ENCODE measurements at regions not wholly inside any gene's neighbourhood (a gene's known extent, or its start where the extent isn't known, plus 50 kb on each side); places are given as distances from the start of the nearest gene placed in this dataset.

DNA sequence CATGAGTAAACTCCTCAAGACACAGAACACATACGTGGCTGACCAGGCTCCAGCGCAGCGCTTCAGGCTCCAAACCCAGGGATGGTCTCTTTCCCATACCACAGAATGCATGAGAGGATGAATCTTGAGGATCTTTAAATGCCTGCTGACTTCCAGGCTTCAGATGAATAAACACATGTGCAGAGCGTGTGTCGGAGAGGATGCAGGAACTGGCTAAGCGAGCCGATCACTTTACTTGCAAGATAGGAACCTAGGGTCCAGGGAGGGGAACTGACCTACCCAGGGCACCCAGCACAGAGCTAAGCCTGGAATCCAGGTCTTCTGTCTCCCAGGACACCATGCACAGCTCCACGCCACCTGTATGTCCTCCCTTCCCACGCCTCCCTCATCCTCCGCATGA lies 209.8 kb downstream of the BCL11B start:
- H3F3A ChIP-seq (ENCODE audit: insufficient read depth, low read length, poor library complexity, severe bottlenecking) = no peaks in the 10 kb centered on the region
- no peaks in the 10 kb centered on the region for H3K79me2 ChIP-seq (replicated peaks; ENCODE audit: insufficient read depth, low read length)
- no peaks in the 10 kb centered on the region for H3K27me3 ChIP-seq (ENCODE audit: insufficient read depth, low read depth, low read length)
- H3K36me3 ChIP-seq (ENCODE audit: insufficient read depth, low read length) = no peaks in the 10 kb centered on the region
- H3K9ac ChIP-seq (ENCODE audit: low read length) = no peak overlapping the region
- H3K4me2 ChIP-seq (ENCODE audit: low read length) = no peak overlapping the region
- H3K27ac ChIP-seq (ENCODE audit: low read length) = no peak overlapping the region
- no peak overlapping the region for H3K4me3 ChIP-seq (ENCODE audit: low read length)
- no peaks in the 10 kb centered on the region for H3K9me3 ChIP-seq (ENCODE audit: low read length)
- H4K20me1 ChIP-seq (ENCODE audit: insufficient read depth) = no peaks in the 10 kb centered on the region
- no peak overlapping the region for H2AFZ ChIP-seq (ENCODE audit: low read depth, low read length)
- TF ChIP-seq MXI1 (conservative IDR thresholded peaks at IDR 0.05; ENCODE audit: poor library complexity, severe bottlenecking) = no peak
- no peak for TF ChIP-seq RAD21 (conservative IDR thresholded peaks at IDR 0.05)
- TF ChIP-seq, protein P1, sequence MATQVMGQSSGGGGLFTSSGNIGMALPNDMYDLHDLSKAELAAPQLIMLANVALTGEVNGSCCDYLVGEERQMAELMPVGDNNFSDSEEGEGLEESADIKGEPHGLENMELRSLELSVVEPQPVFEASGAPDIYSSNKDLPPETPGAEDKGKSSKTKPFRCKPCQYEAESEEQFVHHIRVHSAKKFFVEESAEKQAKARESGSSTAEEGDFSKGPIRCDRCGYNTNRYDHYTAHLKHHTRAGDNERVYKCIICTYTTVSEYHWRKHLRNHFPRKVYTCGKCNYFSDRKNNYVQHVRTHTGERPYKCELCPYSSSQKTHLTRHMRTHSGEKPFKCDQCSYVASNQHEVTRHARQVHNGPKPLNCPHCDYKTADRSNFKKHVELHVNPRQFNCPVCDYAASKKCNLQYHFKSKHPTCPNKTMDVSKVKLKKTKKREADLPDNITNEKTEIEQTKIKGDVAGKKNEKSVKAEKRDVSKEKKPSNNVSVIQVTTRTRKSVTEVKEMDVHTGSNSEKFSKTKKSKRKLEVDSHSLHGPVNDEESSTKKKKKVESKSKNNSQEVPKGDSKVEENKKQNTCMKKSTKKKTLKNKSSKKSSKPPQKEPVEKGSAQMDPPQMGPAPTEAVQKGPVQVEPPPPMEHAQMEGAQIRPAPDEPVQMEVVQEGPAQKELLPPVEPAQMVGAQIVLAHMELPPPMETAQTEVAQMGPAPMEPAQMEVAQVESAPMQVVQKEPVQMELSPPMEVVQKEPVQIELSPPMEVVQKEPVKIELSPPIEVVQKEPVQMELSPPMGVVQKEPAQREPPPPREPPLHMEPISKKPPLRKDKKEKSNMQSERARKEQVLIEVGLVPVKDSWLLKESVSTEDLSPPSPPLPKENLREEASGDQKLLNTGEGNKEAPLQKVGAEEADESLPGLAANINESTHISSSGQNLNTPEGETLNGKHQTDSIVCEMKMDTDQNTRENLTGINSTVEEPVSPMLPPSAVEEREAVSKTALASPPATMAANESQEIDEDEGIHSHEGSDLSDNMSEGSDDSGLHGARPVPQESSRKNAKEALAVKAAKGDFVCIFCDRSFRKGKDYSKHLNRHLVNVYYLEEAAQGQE (IDR thresholded peaks at IDR 0.05; ENCODE audit: borderline replicate concordance) = no peak
- TF ChIP-seq EP300 (conservative IDR thresholded peaks at IDR 0.05; ENCODE audit: poor library complexity, severe bottlenecking) = no peak
- TF ChIP-seq, protein P2, sequence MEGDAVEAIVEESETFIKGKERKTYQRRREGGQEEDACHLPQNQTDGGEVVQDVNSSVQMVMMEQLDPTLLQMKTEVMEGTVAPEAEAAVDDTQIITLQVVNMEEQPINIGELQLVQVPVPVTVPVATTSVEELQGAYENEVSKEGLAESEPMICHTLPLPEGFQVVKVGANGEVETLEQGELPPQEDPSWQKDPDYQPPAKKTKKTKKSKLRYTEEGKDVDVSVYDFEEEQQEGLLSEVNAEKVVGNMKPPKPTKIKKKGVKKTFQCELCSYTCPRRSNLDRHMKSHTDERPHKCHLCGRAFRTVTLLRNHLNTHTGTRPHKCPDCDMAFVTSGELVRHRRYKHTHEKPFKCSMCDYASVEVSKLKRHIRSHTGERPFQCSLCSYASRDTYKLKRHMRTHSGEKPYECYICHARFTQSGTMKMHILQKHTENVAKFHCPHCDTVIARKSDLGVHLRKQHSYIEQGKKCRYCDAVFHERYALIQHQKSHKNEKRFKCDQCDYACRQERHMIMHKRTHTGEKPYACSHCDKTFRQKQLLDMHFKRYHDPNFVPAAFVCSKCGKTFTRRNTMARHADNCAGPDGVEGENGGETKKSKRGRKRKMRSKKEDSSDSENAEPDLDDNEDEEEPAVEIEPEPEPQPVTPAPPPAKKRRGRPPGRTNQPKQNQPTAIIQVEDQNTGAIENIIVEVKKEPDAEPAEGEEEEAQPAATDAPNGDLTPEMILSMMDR (IDR thresholded peaks at IDR 0.05; ENCODE audit: poor library complexity, severe bottlenecking) = no peak
- TF ChIP-seq TAF1 (IDR thresholded peaks at IDR 0.05; ENCODE audit: low read depth) = no peak
- no peak for TF ChIP-seq EZH2 (IDR thresholded peaks at IDR 0.05; ENCODE audit: borderline replicate concordance, insufficient read depth, low read length, poor library complexity, severe bottlenecking)
- TF ChIP-seq SMC3 (conservative IDR thresholded peaks at IDR 0.05; ENCODE audit: poor library complexity) = no peak
- no peak for TF ChIP-seq POLR2AphosphoS5 (IDR thresholded peaks at IDR 0.05)
- no peaks in the 10 kb centered on the region for H3K9me2 ChIP-seq (ENCODE audit: insufficient read depth, low read length)

DNA sequence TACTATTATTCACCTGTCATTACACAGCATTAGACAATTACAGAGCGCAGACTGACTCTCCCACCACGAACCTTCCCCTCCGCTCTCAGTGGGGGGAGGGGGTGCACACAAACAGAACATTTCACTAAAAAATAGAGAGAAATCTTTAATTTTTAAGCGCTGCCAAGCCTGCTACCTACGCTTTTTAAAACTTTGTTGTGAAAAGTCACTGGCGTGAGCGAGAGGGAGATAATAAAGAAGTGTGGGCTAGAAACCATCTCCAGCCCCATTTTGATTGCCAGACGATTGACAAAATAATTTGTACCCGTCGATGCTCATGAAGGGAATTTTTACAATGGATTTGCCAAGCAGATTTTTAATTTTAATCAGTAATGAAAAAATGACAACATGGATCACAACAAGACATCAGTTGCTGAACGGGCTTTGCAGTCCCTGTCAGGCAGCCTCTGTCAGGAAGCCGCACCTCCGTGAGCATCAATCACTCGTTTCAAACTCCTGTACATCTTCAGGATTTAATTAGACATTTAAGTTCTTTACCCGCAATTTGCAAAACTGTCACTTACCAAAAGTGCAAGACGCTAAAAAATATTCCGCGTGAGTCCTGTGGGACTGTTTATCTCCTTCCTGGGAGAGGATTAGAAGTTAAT lies 209.1 kb downstream of the BCL11B start:
- H4K20me1 ChIP-seq (ENCODE audit: insufficient read depth) = no peaks in the 10 kb centered on the region
- no peaks in the 10 kb centered on the region for H3K79me2 ChIP-seq (replicated peaks; ENCODE audit: insufficient read depth, low read length)
- no peaks in the 10 kb centered on the region for H3K36me3 ChIP-seq (ENCODE audit: insufficient read depth, low read length)
- no peak overlapping the region for H2AFZ ChIP-seq (ENCODE audit: low read depth, low read length)
- H3K9me2 ChIP-seq (ENCODE audit: insufficient read depth, low read length) = no peaks in the 10 kb centered on the region
- no peak overlapping the region for H3K27ac ChIP-seq (ENCODE audit: low read length)
- TF ChIP-seq EZH2 (IDR thresholded peaks at IDR 0.05; ENCODE audit: borderline replicate concordance, insufficient read depth, low read length, poor library complexity, severe bottlenecking) (no peak), POLR2AphosphoS5 (IDR thresholded peaks at IDR 0.05) (no peak), EP300 (conservative IDR thresholded peaks at IDR 0.05; ENCODE audit: poor library complexity, severe bottlenecking) (no peak), RAD21 (conservative IDR thresholded peaks at IDR 0.05) (no peak), TAF1 (IDR thresholded peaks at IDR 0.05; ENCODE audit: low read depth) (no peak), MXI1 (conservative IDR thresholded peaks at IDR 0.05; ENCODE audit: poor library complexity, severe bottlenecking) (no peak), SMC3 (conservative IDR thresholded peaks at IDR 0.05; ENCODE audit: poor library complexity) (no peak)
- TF ChIP-seq, protein P2 (IDR thresholded peaks at IDR 0.05; ENCODE audit: poor library complexity, severe bottlenecking) = no peak
- TF ChIP-seq, protein P1 (IDR thresholded peaks at IDR 0.05; ENCODE audit: borderline replicate concordance) = no peak
- no peak overlapping the region for H3K4me2 ChIP-seq (ENCODE audit: low read length)
- H3K9me3 ChIP-seq (ENCODE audit: low read length) = no peaks in the 10 kb centered on the region
- H3K27me3 ChIP-seq (ENCODE audit: insufficient read depth, low read depth, low read length) = no peaks in the 10 kb centered on the region
- no peaks in the 10 kb centered on the region for H3F3A ChIP-seq (ENCODE audit: insufficient read depth, low read length, poor library complexity, severe bottlenecking)
- H3K4me3 ChIP-seq (ENCODE audit: low read length) = no peak overlapping the region
- no peak overlapping the region for H3K9ac ChIP-seq (ENCODE audit: low read length)

All from neural cell (in vitro differentiated cells).